ENCODE measurements at regions not wholly inside any gene's neighbourhood (a gene's known extent, or its start where the extent isn't known, plus 50 kb on each side); places are given as distances from the start of the nearest gene placed in this dataset.
"Not testable (repeated sequence)": the region's sequence is repeated elsewhere in the genome, so short reads cannot be mapped to it uniquely, and the experiment has no call there.

GRCh38 chr5:36481454-36482120, 124.8 kb upstream of the SLC1A3 start:
- no peak for DNase-seq

GRCh38 chr5:36482812-36483211, 123.6 kb upstream of the SLC1A3 start:
- no peak for DNase-seq

- no peak for DNase-seq
Observed at GRCh38 chr5:36489505-36489904, 116.9 kb upstream of the SLC1A3 start.

- no peak for DNase-seq
Observed at GRCh38 chr5:36491856-36492255, 114.5 kb upstream of the SLC1A3 start.

- no peak for DNase-seq
Observed at GRCh38 chr5:36492984-36493654, 113.3 kb upstream of the SLC1A3 start.

- DNase-seq: no peak
Observed at GRCh38 chr5:36494028-36494427, 112.4 kb upstream of the SLC1A3 start.

GRCh38 chr5:36494841-36495601, 111.4 kb upstream of the SLC1A3 start:
- peak in 9 of 14 donors; percentile 2 to 43 (median 17) for DNase-seq

- DNase-seq: no peak
Observed at GRCh38 chr5:36495611-36496010, 110.8 kb upstream of the SLC1A3 start.

GRCh38 chr5:36496471-36496870, 109.9 kb upstream of the SLC1A3 start:
- DNase-seq: peak in 1 of 14 donors; percentile 20

GRCh38 chr5:36502608-36503007, 103.8 kb upstream of the SLC1A3 start:
- DNase-seq: no peak

- no peak for DNase-seq
Observed at GRCh38 chr5:36505021-36505420, 101.4 kb upstream of the SLC1A3 start.

GRCh38 chr5:36507332-36507952, 99.0 kb upstream of the SLC1A3 start:
- peak in 10 of 14 donors; percentile 5 to 70 (median 32) for DNase-seq

- DNase-seq: not testable (repeated sequence)
Observed at GRCh38 chr5:36508331-36508730, 98.1 kb upstream of the SLC1A3 start.

GRCh38 chr5:36513647-36514046, 92.8 kb upstream of the SLC1A3 start:
- not testable (repeated sequence) for DNase-seq

GRCh38 chr5:36519881-36520280, 86.5 kb upstream of the SLC1A3 start:
- no peak for DNase-seq

GRCh38 chr5:36521219-36521618, 85.2 kb upstream of the SLC1A3 start:
- no peak for DNase-seq

- DNase-seq: peak in 2 of 14 donors; percentile 28 to 32
Observed at GRCh38 chr5:36521838-36522745, 84.3 kb upstream of the SLC1A3 start.

GRCh38 chr5:36522746-36523065, 83.7 kb upstream of the SLC1A3 start:
- no peak for DNase-seq

- DNase-seq: no peak
Observed at GRCh38 chr5:36523450-36523849, 83.0 kb upstream of the SLC1A3 start.

GRCh38 chr5:36523926-36524325, 82.5 kb upstream of the SLC1A3 start:
- DNase-seq: no peak

GRCh38 chr5:36526537-36526936, 79.9 kb upstream of the SLC1A3 start:
- no peak for DNase-seq

GRCh38 chr5:36528588-36528987, 77.8 kb upstream of the SLC1A3 start:
- DNase-seq: no peak
